HG02981 (cell line): ENCODE measurements at regions not wholly inside any gene's neighbourhood (a gene's known extent, or its start where the extent isn't known, plus 50 kb on each side); places are given as distances from the start of the nearest gene placed in this dataset.
"Not testable (repeated sequence)": the region's sequence is repeated elsewhere in the genome, so short reads cannot be mapped to it uniquely, and the experiment has no call there.

Experiments
- ATAC-seq: cut with Tn5 transposase; IDR thresholded peaks from one replicate; pipeline ENCODE4 v1.9.1; 2021; ENCODE audit warnings: mild to moderate bottlenecking, moderate library complexity; ENCODE audit not compliant: unreplicated experiment

GRCh38 chr11:96694338-96694737, 304.5 kb downstream of the JRKL start:
- ATAC-seq = no peak

GRCh38 chr11:96696731-96697130, 306.9 kb downstream of the JRKL start:
- no peak for ATAC-seq

GRCh38 chr11:96697466-96697865, 307.7 kb downstream of the JRKL start:
- no peak for ATAC-seq

GRCh38 chr11:96704847-96705246, 315.0 kb downstream of the JRKL start:
- no peak for ATAC-seq

GRCh38 chr11:96706761-96707160, 316.9 kb downstream of the JRKL start:
- ATAC-seq = no peak

GRCh38 chr11:96707273-96707672, 317.5 kb downstream of the JRKL start:
- no peak for ATAC-seq

- ATAC-seq = no peak
Measured at GRCh38 chr11:96708219-96708878, 318.5 kb downstream of the JRKL start.

GRCh38 chr11:96713301-96713700, 323.5 kb downstream of the JRKL start:
- no peak for ATAC-seq

GRCh38 chr11:96714689-96715088, 324.9 kb downstream of the JRKL start:
- ATAC-seq = no peak

GRCh38 chr11:96715208-96715607, 325.4 kb downstream of the JRKL start:
- ATAC-seq = no peak

- ATAC-seq = no peak
Measured at GRCh38 chr11:96736601-96737000, 346.8 kb downstream of the JRKL start.

GRCh38 chr11:96738311-96738710, 348.5 kb downstream of the JRKL start:
- no peak for ATAC-seq

- ATAC-seq = no peak
Measured at GRCh38 chr11:96741068-96741467, 351.3 kb downstream of the JRKL start.

- ATAC-seq = no peak
Measured at GRCh38 chr11:96744697-96745096, 354.9 kb downstream of the JRKL start.

- no peak for ATAC-seq
Measured at GRCh38 chr11:96748639-96749370, 359.0 kb downstream of the JRKL start.

GRCh38 chr11:96751807-96752206, 362.0 kb downstream of the JRKL start:
- not testable (repeated sequence) for ATAC-seq

- ATAC-seq = no peak
Measured at GRCh38 chr11:96752221-96752620, 362.4 kb downstream of the JRKL start.

- ATAC-seq = no peak
Measured at GRCh38 chr11:96753997-96754396, 364.2 kb downstream of the JRKL start.

GRCh38 chr11:96755209-96755608, 365.4 kb downstream of the JRKL start:
- ATAC-seq = no peak

- no peak for ATAC-seq
Measured at GRCh38 chr11:96755752-96756151, 365.9 kb downstream of the JRKL start.

GRCh38 chr11:96758957-96759356, 369.1 kb downstream of the JRKL start:
- ATAC-seq = no peak

- ATAC-seq = no peak
Measured at GRCh38 chr11:96760306-96760705, 370.5 kb downstream of the JRKL start.

- no peak for ATAC-seq
Measured at GRCh38 chr11:96760815-96761214, 371.0 kb downstream of the JRKL start.
